ENCODE measurements at regions not wholly inside any gene's neighbourhood (a gene's known extent, or its start where the extent isn't known, plus 50 kb on each side); places are given as distances from the start of the nearest gene placed in this dataset.

DNA sequence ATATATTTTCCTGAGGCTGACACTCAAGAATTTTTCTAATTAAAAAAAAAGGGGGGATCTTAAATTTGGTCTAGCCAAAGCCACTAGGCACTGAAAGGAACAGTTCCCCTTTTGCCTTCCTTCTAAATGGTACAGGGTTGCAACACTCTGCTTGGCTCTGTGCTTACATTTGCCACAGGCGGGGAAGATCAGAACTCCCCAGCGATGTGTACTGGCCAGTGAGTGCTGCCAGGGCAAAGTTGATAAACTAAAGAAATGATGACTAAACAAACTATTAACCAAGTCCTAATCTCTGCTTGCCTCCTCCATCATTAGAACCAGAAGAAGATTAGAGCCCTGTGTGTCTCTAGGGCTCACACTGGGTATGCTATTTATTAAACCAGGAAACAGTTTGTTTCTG is 75.3 kb upstream of the SCEL start:
- TF ChIP-seq, protein P1, sequence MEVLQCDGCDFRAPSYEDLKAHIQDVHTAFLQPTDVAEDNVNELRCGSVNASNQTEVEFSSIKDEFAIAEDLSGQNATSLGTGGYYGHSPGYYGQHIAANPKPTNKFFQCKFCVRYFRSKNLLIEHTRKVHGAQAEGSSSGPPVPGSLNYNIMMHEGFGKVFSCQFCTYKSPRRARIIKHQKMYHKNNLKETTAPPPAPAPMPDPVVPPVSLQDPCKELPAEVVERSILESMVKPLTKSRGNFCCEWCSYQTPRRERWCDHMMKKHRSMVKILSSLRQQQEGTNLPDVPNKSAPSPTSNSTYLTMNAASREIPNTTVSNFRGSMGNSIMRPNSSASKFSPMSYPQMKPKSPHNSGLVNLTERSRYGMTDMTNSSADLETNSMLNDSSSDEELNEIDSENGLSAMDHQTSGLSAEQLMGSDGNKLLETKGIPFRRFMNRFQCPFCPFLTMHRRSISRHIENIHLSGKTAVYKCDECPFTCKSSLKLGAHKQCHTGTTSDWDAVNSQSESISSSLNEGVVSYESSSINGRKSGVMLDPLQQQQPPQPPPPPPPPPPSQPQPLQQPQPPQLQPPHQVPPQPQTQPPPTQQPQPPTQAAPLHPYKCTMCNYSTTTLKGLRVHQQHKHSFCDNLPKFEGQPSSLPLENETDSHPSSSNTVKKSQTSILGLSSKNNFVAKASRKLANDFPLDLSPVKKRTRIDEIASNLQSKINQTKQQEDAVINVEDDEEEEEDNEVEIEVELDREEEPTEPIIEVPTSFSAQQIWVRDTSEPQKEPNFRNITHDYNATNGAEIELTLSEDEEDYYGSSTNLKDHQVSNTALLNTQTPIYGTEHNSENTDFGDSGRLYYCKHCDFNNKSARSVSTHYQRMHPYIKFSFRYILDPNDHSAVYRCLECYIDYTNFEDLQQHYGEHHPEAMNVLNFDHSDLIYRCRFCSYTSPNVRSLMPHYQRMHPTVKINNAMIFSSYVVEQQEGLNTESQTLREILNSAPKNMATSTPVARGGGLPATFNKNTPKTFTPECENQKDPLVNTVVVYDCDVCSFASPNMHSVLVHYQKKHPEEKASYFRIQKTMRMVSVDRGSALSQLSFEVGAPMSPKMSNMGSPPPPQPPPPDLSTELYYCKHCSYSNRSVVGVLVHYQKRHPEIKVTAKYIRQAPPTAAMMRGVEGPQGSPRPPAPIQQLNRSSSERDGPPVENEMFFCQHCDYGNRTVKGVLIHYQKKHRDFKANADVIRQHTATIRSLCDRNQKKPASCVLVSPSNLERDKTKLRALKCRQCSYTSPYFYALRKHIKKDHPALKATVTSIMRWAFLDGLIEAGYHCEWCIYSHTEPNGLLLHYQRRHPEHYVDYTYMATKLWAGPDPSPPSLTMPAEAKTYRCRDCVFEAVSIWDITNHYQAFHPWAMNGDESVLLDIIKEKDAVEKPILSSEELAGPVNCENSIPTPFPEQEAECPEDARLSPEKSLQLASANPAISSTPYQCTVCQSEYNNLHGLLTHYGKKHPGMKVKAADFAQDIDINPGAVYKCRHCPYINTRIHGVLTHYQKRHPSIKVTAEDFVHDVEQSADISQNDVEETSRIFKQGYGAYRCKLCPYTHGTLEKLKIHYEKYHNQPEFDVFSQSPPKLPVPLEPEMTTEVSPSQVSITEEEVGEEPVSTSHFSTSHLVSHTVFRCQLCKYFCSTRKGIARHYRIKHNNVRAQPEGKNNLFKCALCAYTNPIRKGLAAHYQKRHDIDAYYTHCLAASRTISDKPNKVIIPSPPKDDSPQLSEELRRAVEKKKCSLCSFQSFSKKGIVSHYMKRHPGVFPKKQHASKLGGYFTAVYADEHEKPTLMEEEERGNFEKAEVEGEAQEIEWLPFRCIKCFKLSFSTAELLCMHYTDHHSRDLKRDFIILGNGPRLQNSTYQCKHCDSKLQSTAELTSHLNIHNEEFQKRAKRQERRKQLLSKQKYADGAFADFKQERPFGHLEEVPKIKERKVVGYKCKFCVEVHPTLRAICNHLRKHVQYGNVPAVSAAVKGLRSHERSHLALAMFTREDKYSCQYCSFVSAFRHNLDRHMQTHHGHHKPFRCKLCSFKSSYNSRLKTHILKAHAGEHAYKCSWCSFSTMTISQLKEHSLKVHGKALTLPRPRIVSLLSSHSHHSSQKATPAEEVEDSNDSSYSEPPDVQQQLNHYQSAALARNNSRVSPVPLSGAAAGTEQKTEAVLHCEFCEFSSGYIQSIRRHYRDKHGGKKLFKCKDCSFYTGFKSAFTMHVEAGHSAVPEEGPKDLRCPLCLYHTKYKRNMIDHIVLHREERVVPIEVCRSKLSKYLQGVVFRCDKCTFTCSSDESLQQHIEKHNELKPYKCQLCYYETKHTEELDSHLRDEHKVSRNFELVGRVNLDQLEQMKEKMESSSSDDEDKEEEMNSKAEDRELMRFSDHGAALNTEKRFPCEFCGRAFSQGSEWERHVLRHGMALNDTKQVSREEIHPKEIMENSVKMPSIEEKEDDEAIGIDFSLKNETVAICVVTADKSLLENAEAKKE (CRISPR knock-in tag; IDR thresholded peaks at IDR 0.05): no peak
- no peak for TF ChIP-seq POLR2AphosphoS5 (IDR thresholded peaks at IDR 0.05; ENCODE audit: low read depth)
- no peak for TF ChIP-seq STAT1 (IDR thresholded peaks at IDR 0.05; ENCODE audit: unreplicated experiment)
- no peak for TF ChIP-seq JUNB (IDR thresholded peaks at IDR 0.05; ENCODE audit: unreplicated experiment)
- no peak for TF ChIP-seq ZNF331 (CRISPR knock-in tag; IDR thresholded peaks at IDR 0.05; ENCODE audit: low read depth)
- TF ChIP-seq, protein P2, sequence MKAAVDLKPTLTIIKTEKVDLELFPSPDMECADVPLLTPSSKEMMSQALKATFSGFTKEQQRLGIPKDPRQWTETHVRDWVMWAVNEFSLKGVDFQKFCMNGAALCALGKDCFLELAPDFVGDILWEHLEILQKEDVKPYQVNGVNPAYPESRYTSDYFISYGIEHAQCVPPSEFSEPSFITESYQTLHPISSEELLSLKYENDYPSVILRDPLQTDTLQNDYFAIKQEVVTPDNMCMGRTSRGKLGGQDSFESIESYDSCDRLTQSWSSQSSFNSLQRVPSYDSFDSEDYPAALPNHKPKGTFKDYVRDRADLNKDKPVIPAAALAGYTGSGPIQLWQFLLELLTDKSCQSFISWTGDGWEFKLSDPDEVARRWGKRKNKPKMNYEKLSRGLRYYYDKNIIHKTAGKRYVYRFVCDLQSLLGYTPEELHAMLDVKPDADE (IDR thresholded peaks at IDR 0.05): no peak
- no peak for TF ChIP-seq EZH2 (IDR thresholded peaks at IDR 0.05; ENCODE audit: low read depth, unreplicated experiment)
- TF ChIP-seq, protein P3, sequence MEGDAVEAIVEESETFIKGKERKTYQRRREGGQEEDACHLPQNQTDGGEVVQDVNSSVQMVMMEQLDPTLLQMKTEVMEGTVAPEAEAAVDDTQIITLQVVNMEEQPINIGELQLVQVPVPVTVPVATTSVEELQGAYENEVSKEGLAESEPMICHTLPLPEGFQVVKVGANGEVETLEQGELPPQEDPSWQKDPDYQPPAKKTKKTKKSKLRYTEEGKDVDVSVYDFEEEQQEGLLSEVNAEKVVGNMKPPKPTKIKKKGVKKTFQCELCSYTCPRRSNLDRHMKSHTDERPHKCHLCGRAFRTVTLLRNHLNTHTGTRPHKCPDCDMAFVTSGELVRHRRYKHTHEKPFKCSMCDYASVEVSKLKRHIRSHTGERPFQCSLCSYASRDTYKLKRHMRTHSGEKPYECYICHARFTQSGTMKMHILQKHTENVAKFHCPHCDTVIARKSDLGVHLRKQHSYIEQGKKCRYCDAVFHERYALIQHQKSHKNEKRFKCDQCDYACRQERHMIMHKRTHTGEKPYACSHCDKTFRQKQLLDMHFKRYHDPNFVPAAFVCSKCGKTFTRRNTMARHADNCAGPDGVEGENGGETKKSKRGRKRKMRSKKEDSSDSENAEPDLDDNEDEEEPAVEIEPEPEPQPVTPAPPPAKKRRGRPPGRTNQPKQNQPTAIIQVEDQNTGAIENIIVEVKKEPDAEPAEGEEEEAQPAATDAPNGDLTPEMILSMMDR (conservative IDR thresholded peaks at IDR 0.05; ENCODE audit: low read depth in 2 of 2): no peak
- no peak for TF ChIP-seq CREB1 (CRISPR knock-in tag; IDR thresholded peaks at IDR 0.05; ENCODE audit: low read depth)
- no peak for TF ChIP-seq NANOG (IDR thresholded peaks at IDR 0.05; ENCODE audit: borderline replicate concordance)
- TF ChIP-seq EZH2phosphoT487 (IDR thresholded peaks at IDR 0.05; ENCODE audit: unreplicated experiment): no peak
- TF ChIP-seq, protein P4, sequence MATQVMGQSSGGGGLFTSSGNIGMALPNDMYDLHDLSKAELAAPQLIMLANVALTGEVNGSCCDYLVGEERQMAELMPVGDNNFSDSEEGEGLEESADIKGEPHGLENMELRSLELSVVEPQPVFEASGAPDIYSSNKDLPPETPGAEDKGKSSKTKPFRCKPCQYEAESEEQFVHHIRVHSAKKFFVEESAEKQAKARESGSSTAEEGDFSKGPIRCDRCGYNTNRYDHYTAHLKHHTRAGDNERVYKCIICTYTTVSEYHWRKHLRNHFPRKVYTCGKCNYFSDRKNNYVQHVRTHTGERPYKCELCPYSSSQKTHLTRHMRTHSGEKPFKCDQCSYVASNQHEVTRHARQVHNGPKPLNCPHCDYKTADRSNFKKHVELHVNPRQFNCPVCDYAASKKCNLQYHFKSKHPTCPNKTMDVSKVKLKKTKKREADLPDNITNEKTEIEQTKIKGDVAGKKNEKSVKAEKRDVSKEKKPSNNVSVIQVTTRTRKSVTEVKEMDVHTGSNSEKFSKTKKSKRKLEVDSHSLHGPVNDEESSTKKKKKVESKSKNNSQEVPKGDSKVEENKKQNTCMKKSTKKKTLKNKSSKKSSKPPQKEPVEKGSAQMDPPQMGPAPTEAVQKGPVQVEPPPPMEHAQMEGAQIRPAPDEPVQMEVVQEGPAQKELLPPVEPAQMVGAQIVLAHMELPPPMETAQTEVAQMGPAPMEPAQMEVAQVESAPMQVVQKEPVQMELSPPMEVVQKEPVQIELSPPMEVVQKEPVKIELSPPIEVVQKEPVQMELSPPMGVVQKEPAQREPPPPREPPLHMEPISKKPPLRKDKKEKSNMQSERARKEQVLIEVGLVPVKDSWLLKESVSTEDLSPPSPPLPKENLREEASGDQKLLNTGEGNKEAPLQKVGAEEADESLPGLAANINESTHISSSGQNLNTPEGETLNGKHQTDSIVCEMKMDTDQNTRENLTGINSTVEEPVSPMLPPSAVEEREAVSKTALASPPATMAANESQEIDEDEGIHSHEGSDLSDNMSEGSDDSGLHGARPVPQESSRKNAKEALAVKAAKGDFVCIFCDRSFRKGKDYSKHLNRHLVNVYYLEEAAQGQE (IDR thresholded peaks at IDR 0.05; ENCODE audit: unreplicated experiment): no peak
- H3K4me3 ChIP-seq: no peak overlapping the region
- H4K20me1 ChIP-seq (replicated peaks; ENCODE audit: insufficient read depth): no peaks in the 10 kb centered on the region
- Mint-ChIP-seq H3K27ac (no peak overlapping the region), H3K27me3 (ENCODE audit: insufficient read depth, low read depth, poor library complexity) (peaks cover 2% of the 10 kb centered on the region), H3K9me3 (no peaks in the 10 kb centered on the region), H3K4me1 (peaks cover 11% of the 10 kb centered on the region), H3K4me3 (no peak overlapping the region), H3K36me3 (ENCODE audit: low read depth) (no peaks in the 10 kb centered on the region)
- H3K27me3 ChIP-seq (ENCODE audit: insufficient read depth): no peaks in the 10 kb centered on the region
- DNase-seq (ENCODE audit: low spot score) (no peak), ATAC-seq (peak; percentile 40; the same call in 2 of the 3 replicates)
- no peaks in the 10 kb centered on the region for H3K9me2 ChIP-seq (ENCODE audit: insufficient read depth)
- peaks cover 4% of the 10 kb centered on the region; the same call in 1 of the 2 replicates for H3K4me1 ChIP-seq (ENCODE audit: insufficient read depth)
- no peak overlapping the region for H3K27ac ChIP-seq (ENCODE audit: low read depth)
- peak overlapping the region; percentile 70 for H2AFZ ChIP-seq
- H3K4me2 ChIP-seq: no peak overlapping the region
- H3F3A ChIP-seq (replicated peaks; ENCODE audit: low read depth): no peaks in the 10 kb centered on the region
- H3K79me2 ChIP-seq (replicated peaks; ENCODE audit: insufficient read depth): no peaks in the 10 kb centered on the region
- H3K36me3 ChIP-seq (ENCODE audit: insufficient read depth): no peaks in the 10 kb centered on the region
